ENCODE measurements at regions not wholly inside any gene's neighbourhood (a gene's known extent, or its start where the extent isn't known, plus 50 kb on each side); places are given as distances from the start of the nearest gene placed in this dataset.

DNA sequence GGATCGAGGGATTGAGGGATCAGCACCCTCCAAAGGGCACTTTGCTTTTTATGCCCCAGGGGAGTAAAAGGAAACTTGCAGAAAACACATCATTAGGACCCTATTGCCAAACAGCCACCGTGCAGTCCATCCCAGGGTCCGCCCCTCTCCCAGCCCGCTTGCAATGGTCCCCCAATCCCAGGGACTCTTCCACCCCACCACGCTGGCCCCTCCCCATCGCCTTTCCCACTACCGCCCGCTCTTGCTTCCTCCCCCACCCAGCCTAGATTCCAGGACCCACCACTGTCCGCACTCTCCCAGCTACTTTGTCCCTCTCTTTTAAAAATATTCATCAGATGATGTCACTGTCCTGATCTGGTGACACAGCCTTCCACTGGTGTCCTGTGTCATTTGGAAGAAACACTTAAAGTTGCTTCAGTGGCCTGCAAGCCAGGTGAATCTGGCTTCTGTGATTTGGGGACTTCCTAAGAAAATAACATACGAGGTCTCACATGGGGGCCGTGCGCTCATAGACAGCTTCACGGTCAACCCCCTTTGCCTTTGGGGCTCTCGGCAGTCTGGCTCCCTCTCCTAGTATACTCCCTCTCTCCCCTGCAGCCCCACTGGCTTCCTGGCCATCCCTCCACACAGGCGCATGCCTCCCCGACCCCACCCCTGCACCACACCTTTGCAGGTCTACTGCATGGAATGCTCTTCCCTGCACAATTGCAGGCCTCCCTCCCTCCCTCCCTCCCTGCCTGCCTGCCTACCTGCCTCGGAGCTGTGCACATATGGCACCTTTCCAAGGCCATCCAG is 127.9 kb downstream of the RBFOX3 start:
- Mint-ChIP-seq H3K36me3 (no peaks in the 10 kb centered on the region), H3K4me1 (no peaks in the 10 kb centered on the region), H3K9me3 (no peaks in the 10 kb centered on the region), H3K27ac (no peak overlapping the region), H3K4me3 (no peak overlapping the region), H3K27me3 (peaks cover 33% of the 10 kb centered on the region)

GRCh38 chr17:79479876-79480275 is 131.0 kb downstream of the RBFOX3 start:
- Mint-ChIP-seq H3K36me3 (no peaks in the 10 kb centered on the region), H3K9me3 (no peaks in the 10 kb centered on the region), H3K4me1 (no peaks in the 10 kb centered on the region), H3K4me3 (no peak overlapping the region), H3K27ac (no peak overlapping the region), H3K27me3 (peaks cover 23% of the 10 kb centered on the region)

GRCh38 chr17:79478841-79479240 is 132.0 kb downstream of the RBFOX3 start:
- Mint-ChIP-seq H3K27ac (no peak overlapping the region), H3K4me3 (no peak overlapping the region), H3K36me3 (no peaks in the 10 kb centered on the region), H3K9me3 (no peaks in the 10 kb centered on the region), H3K27me3 (peaks cover 23% of the 10 kb centered on the region), H3K4me1 (no peaks in the 10 kb centered on the region)

DNA sequence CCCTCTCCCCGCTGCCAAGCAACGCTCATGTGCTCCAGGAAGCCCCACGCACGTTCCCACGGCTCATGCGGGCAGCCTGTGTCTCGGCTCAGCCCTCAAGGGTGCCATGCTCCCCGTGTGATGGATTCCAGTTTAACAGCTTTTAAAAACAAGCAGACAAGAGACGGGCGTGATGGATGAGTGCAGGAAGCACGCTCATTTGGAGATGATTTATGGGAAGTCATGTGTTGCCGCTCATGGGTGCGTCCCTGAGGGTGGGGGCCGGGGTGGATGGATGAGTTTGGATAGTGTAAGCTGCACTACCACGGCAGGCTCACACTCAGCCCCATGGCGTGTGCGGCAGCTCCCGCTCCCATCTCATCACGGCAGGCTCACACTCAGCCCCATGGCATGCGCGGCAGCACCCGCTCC is 132.8 kb downstream of the RBFOX3 start:
- peaks cover 20% of the 10 kb centered on the region for H3K27me3 Mint-ChIP-seq
- H3K36me3 Mint-ChIP-seq: no peaks in the 10 kb centered on the region
- H3K4me1 Mint-ChIP-seq: no peaks in the 10 kb centered on the region
- no peak overlapping the region for H3K4me3 Mint-ChIP-seq
- no peaks in the 10 kb centered on the region for H3K9me3 Mint-ChIP-seq
- H3K27ac Mint-ChIP-seq: no peak overlapping the region

DNA sequence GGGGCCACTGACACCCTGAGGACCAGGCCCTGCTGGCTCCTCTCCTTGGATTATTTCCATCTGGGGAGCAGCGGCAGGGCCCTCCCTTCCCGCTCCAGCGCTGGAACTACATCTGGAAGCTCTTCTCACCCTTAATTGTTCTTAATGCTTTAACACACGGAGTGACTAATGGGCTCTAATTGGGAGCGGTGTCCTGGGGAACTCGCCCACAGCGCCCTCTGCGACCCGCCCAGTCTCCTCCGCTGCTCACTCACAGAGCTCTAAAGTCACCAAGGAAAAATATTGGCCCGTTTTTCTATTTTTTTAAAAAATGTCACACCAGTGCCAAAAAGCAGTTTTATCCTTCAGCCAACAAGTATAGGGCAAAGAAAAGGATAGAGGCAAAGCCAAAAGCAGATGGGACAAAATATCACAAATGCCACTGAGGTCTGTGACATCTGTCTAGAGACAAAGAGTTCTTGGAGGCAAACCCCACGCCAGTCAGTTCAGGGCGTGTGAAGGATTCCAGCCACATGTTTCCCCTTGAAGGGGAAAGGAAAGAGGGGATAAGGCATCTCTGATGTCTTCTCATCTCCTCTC is 134.7 kb downstream of the RBFOX3 start:
- Mint-ChIP-seq H3K9me3 (no peaks in the 10 kb centered on the region), H3K4me3 (no peak overlapping the region), H3K27me3 (peaks cover 17% of the 10 kb centered on the region), H3K27ac (no peak overlapping the region), H3K4me1 (no peaks in the 10 kb centered on the region), H3K36me3 (no peaks in the 10 kb centered on the region)

DNA sequence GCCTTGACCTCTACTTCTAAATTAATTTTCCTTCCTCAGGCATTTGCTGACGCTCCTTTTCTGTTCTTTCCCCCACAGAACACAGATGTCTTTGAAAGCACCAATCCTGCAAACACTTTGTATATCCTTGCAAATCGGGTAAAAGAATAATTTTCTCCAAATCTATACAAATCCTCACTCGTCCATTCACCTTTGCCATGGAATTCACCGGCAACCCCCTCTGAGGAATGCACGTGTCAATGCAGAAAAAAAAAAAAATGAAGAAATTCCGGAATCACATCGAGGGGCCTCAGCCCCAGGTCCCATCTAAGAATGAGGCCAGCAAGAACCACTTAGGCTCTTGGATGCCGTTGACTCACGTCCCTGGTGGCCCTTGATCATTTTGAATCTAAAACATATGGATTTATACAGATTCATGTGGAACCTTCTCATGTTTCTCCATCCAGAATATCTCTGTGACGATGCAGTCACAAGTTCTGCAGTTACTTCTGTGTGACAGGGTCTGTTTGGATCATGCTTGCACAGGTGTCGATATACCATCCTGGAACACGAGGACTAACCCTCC is 136.9 kb downstream of the RBFOX3 start:
- peaks cover 11% of the 10 kb centered on the region for H3K27me3 Mint-ChIP-seq
- no peaks in the 10 kb centered on the region for H3K9me3 Mint-ChIP-seq
- H3K27ac Mint-ChIP-seq: no peak overlapping the region

GRCh38 chr17:79473111-79473875 is 137.6 kb downstream of the RBFOX3 start:
- Mint-ChIP-seq H3K36me3 (no peaks in the 10 kb centered on the region), H3K27ac (no peak overlapping the region), H3K27me3 (peaks cover 11% of the 10 kb centered on the region), H3K9me3 (no peaks in the 10 kb centered on the region), H3K4me3 (no peak overlapping the region), H3K4me1 (no peaks in the 10 kb centered on the region)

More for the DNA sequence above, 136.9 kb downstream of the RBFOX3 start:
- H3K4me3 Mint-ChIP-seq: no peak overlapping the region
- H3K36me3 Mint-ChIP-seq: no peaks in the 10 kb centered on the region
- H3K4me1 Mint-ChIP-seq: no peaks in the 10 kb centered on the region

DNA sequence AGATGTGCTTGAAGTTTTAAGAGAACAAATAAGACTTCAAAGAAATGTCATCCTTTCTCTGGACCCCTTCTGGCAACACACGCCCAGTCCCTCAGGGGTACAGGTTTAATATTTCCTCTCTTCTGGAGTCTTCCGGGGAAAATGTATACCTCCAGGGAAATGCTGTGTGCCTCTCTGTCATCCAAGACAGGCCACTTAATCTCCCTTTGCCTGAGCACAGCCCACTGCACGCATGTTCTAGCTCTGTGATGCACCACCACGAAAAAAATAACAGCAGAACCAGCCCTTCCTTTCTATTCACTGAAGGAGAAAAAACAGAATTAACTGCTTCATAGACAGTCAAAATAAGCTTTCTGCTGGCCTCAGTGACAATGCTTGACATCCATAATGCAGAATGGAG is 140.1 kb downstream of the RBFOX3 start:
- Mint-ChIP-seq H3K36me3 (no peaks in the 10 kb centered on the region), H3K27ac (no peak overlapping the region), H3K9me3 (no peaks in the 10 kb centered on the region), H3K4me1 (no peaks in the 10 kb centered on the region), H3K4me3 (no peak overlapping the region), H3K27me3 (peaks cover 6% of the 10 kb centered on the region)

DNA sequence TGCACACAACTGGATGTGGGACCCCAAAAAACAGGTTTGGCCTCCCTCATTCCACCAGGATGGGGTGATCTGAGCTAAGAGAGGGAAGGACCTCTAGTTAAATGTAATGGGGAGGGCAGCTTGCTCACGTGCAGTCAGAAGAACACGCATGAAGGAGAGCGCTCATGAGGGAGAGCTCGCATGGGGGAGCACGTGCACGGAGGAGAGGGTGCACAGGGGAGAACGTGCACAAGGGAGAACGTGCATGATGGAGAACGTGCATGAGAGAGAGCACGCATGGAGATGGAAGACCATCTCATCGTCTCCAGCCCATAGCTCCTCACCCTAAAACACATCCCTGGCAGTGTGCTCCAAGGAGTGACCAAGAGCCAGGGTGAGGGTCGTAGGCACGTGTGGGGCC is 141.2 kb downstream of the RBFOX3 start:
- no peak overlapping the region for H3K27ac Mint-ChIP-seq

DNA sequence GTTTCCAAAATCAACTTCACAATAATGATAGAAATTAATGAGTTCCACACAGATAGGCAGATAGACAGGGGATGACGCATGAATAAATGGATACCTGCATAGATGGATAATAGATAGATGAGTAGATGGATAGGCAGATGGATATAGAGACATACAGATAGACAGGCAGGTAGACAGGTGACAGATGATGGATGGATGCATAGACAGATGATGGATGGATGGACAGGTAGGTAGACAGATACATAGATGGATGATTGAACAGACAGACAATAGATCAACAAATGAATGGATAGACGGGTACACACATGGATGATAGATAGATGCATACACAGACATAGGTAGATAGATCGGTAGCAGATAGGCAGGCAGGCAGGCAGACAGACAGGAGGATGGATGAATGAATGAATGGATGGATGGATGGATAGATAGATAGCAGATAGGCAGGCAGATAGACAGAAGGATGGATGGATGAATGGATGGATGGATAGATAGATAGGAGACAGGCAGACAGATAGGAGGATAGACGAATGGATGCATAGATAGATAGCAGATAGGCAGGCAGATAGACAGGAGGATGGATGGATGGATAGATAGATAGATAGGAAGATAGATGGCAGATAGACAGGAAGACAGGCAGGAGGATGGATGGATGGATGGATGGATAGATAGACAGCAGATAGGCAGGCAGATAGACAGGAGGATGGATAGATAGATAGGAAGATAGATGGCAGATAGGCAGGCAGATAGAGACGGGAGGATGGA is 142.5 kb downstream of the RBFOX3 start:
- H3K27me3 Mint-ChIP-seq: no peaks in the 10 kb centered on the region
- no peaks in the 10 kb centered on the region for H3K36me3 Mint-ChIP-seq
- no peak overlapping the region for H3K27ac Mint-ChIP-seq
- H3K4me1 Mint-ChIP-seq: no peaks in the 10 kb centered on the region
- H3K9me3 Mint-ChIP-seq: no peaks in the 10 kb centered on the region
- no peak overlapping the region for H3K4me3 Mint-ChIP-seq

More for the DNA sequence above, 141.2 kb downstream of the RBFOX3 start:
- no peaks in the 10 kb centered on the region for H3K4me1 Mint-ChIP-seq
- H3K36me3 Mint-ChIP-seq: no peaks in the 10 kb centered on the region
- H3K9me3 Mint-ChIP-seq: no peaks in the 10 kb centered on the region
- H3K4me3 Mint-ChIP-seq: no peak overlapping the region
- H3K27me3 Mint-ChIP-seq: peaks cover 3% of the 10 kb centered on the region

DNA sequence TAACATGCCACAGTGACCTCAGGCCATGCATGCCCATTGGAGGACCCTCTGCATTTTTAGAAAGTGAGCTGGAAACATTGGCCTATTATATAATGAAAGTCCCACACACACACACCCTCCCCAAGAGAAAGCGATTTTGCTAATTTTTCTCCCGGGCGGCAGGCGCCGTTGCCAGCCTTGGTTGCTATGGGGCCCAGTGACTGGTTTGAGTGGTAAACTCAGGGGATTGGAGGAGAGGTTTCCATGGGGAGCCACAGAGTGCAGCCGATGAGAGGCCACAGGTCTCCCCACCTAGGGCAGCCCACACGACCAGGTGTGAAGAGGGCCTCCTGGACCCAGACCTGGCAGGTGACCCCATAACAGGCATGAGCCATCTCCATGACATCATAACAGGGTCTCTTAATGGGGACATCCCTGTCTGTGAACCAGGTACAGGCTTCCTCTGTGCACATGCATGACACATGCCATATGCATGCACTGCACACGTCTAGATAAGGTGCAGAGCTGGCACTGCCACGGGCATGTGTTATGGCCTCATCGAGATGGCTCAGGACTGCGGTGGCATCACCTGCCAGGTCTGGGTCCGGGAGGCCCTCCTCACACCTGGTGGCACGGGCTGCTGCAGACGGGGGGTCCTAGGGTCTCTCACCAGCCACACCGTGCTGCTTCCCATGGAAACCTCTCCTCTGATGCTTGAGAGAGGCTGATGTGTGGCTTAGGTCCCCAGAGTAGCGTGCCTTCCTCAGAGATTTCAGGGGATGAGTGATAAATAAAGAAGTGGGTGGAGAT is 144.1 kb downstream of the RBFOX3 start:
- Mint-ChIP-seq H3K9me3 (no peaks in the 10 kb centered on the region), H3K36me3 (no peaks in the 10 kb centered on the region), H3K4me3 (no peak overlapping the region), H3K4me1 (no peaks in the 10 kb centered on the region), H3K27me3 (no peaks in the 10 kb centered on the region), H3K27ac (no peak overlapping the region)

DNA sequence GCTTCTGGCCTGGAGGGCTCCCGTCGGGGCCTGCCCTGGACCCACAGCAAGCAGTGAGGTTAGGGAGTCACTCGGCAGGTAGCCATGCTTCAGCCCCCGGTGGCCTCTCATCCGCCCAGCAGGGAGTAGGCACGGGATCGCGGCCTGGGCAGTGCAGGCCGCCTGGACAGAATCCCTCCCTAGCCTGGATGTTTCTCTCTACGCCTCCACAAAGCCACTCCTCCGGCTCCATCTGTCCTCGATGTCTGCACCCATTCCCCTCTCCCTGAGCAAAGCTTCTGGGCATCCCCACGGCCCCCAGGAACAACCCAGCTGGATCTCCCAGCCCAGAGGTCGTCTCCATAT is 145.2 kb downstream of the RBFOX3 start:
- H3K27ac Mint-ChIP-seq: no peak overlapping the region

DNA sequence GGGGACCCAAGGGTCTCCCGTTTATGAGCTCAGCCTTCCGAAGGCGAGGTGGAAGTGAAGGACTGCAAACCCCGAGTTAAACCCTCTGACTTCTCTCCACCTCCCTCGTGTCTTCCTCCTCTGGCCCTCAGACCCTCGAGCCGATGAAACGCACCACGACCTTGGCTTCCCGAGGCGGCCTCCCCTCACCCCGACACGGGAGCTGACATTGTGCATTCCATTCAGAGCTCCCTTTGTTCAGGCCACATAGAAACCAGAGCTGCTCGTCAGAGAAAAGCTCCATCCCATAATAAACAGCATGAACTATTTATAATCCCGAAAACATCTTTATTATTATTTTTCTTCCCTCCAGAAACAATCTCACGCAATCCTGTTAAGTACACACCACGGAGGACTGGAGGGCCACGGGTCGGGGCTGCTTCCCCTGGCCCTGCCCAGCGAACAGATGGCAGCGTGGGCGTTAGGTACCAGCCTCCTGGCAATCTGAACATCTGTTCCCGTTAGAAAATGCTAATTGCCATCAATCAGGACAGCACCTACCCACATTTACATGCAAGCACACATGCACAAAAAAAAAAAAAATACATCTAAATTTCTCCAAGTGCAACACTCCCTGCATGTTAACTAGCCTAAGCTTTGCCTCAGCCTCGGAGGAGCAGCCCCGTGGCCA is 145.7 kb downstream of the RBFOX3 start:
- H3K27me3 Mint-ChIP-seq: no peaks in the 10 kb centered on the region

More for the DNA sequence above, 145.2 kb downstream of the RBFOX3 start:
- Mint-ChIP-seq H3K36me3 (no peaks in the 10 kb centered on the region), H3K9me3 (no peaks in the 10 kb centered on the region), H3K4me1 (no peaks in the 10 kb centered on the region), H3K27me3 (no peaks in the 10 kb centered on the region), H3K4me3 (no peak overlapping the region)

DNA sequence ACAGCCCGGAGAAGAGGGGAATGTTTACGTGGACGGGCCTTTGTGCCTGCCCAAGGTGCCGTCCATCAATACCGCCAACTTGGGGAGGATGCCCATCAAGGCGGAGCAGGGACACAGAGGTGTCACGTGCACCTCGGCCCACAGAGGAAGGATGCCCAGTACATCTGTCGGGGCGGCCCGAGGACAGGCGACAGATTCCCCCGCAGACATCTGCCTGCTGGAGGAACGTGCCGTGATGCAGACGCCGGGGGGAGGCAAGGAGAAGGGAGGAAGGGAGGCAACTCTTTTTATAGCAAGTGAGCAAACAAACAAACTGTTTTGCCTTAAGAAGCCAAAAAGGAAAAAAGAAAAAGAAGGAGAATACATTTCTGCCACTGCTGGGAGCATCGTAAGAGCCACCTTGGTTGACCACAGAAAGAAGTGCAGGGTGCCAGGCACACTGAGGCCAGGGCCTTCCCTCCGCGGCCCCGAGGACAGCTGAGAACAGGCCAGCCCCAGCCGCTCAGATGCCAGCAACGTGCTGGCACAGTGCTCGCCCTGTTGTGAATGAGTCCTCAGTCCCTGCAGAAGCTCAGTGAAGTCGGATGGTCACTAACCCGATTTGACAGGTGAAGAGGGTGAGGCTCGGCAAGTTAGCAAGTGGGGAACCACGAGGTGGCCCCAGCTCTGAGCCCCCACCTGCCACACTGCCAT is 146.4 kb downstream of the RBFOX3 start:
- no peaks in the 10 kb centered on the region for H3K36me3 Mint-ChIP-seq
- no peak overlapping the region for H3K27ac Mint-ChIP-seq
- no peaks in the 10 kb centered on the region for H3K27me3 Mint-ChIP-seq
- no peaks in the 10 kb centered on the region for H3K9me3 Mint-ChIP-seq
- no peaks in the 10 kb centered on the region for H3K4me1 Mint-ChIP-seq
- H3K4me3 Mint-ChIP-seq: no peak overlapping the region

More for the DNA sequence above, 145.7 kb downstream of the RBFOX3 start:
- Mint-ChIP-seq H3K36me3 (no peaks in the 10 kb centered on the region), H3K27ac (no peak overlapping the region), H3K9me3 (no peaks in the 10 kb centered on the region), H3K4me1 (no peaks in the 10 kb centered on the region), H3K4me3 (no peak overlapping the region)

Data from activated naive CD4-positive, alpha-beta T cell treated with anti-CD3 and anti-CD28 coated beads, Interleukin-2, amount 50 U/mL, for 24 hours (primary cell).